DOHH2 (cell line): ENCODE measurements at regions not wholly inside any gene's neighbourhood (a gene's known extent, or its start where the extent isn't known, plus 50 kb on each side); places are given as distances from the start of the nearest gene placed in this dataset.

Experiments used
- H3F3A ChIP-seq: fragments of 200-600 bp; sonication (generic), shearing (Covaris generic); 2 replicates; pipeline ENCODE4 v1.6.0; 2016; ENCODE audit warnings: antibody characterized with exemption, mild to moderate bottlenecking; ENCODE audit not compliant: control insufficient read depth, insufficient read depth
- H3K27ac ChIP-seq: fragments of 200-600 bp; sonication (generic); 2 replicates; pipeline ENCODE4 v1.5.1; 2014; ENCODE audit warnings: low read depth, mild to moderate bottlenecking, low read length, moderate library complexity
- H3K27me3 ChIP-seq: fragments of 200-600 bp; sonication (generic); 2 replicates; pipeline ENCODE4 v1.6.1; 2014; ENCODE audit warnings: mild to moderate bottlenecking, low read length, mixed read lengths; ENCODE audit not compliant: control insufficient read depth
- H3K36me3 ChIP-seq: fragments of 200-600 bp; sonication (generic); 2 replicates; pipeline ENCODE4 v1.6.1; 2014; ENCODE audit warnings: mild to moderate bottlenecking, low read length, moderate library complexity, mixed read lengths; ENCODE audit not compliant: control insufficient read depth
- H3K4me1 ChIP-seq: fragments of 200-600 bp; sonication (generic); 2 replicates; pipeline ENCODE4 v1.6.1; 2014; ENCODE audit warnings: mild to moderate bottlenecking, low read length, mixed read lengths; ENCODE audit not compliant: control insufficient read depth
- H3K4me2 ChIP-seq: fragments of 200-600 bp; sonication (generic); 2 replicates; pipeline ENCODE4 v1.6.0; 2014; ENCODE audit warnings: mild to moderate bottlenecking, low read length, moderate library complexity
- H3K4me3 ChIP-seq: fragments of 200-600 bp; sonication (generic); 2 replicates; pipeline ENCODE4 v1.5.1; 2014; ENCODE audit warnings: mild to moderate bottlenecking, low read length, mixed read lengths
- H3K79me2 ChIP-seq: fragments of 200-600 bp; sonication (generic); 2 replicates; pipeline ENCODE4 v1.6.1; 2014; ENCODE audit warnings: mild to moderate bottlenecking, low read length, mixed read lengths; ENCODE audit not compliant: control insufficient read depth
- H3K9me2 ChIP-seq: fragments of 200-600 bp; sonication (generic); replicated peaks from 2 replicates; pipeline ENCODE4 v1.6.1; 2014; ENCODE audit warnings: mild to moderate bottlenecking, low read length, mixed read lengths; ENCODE audit not compliant: control insufficient read depth
- H3K9me3 ChIP-seq: fragments of 200-600 bp; sonication (generic); 2 replicates; pipeline ENCODE4 v1.6.1; 2014; ENCODE audit warnings: antibody characterized with exemption, low read length, mixed read lengths; ENCODE audit not compliant: control insufficient read depth, insufficient read depth
- H4K20me1 ChIP-seq: fragments of 200-600 bp; sonication (generic); 2 replicates; pipeline ENCODE4 v1.6.0; 2014; ENCODE audit warnings: low read depth, mild to moderate bottlenecking, antibody characterized with exemption, low read length, moderate library complexity; ENCODE audit not compliant: control insufficient read depth, insufficient read depth
- CTCF ChIP-seq: fragments of 200-600 bp; sonication (generic); IDR thresholded peaks from one replicate; pipeline ENCODE4 v1.5.1; 2014; ENCODE audit warnings: antibody characterized with exemption, mild to moderate bottlenecking, low read depth, low read length; ENCODE audit not compliant: poor library complexity, severe bottlenecking
- EZH2phosphoT487 ChIP-seq: fragments of 200-600 bp; sonication (generic); IDR thresholded peaks from 2 replicates; pipeline ENCODE4 v1.6.1; 2017; ENCODE audit warnings: borderline replicate concordance, mild to moderate bottlenecking, antibody characterized with exemption, low read length, moderate library complexity, mixed read lengths

DNA sequence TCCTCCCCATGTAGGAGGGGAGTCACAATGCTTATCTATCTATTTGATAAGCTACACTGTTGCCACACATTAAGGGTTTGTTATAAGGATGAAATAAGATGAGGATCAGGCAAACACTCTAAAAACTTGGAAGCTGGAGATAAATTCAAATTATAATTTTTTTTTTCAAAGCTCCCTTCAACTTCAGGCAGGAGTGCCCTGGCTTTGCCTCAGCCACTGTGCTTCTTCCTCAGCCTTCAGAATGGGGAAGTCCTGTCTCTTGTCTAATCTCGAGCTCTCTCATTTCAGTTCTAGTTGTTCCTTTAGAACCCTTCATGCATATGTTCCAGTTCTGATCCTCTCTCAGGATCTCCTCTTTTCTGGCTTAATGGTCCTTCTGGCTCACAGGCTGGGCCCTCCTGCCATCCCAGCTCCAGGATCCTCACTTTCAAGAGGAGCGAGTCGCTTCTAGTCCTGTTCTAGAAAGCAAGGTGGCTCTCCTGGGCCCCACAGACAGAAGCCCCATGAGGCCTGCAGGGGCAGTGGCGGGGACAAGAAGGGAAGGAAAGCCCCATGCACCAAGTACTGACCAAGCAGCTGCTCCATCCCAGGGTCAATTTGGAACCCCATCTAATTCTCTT lies 164.3 kb downstream of the VEGFA start:
- Histone ChIP-seq H3K4me1 (no peaks in the 10 kb centered on the region), H3K36me3 (no peaks in the 10 kb centered on the region), H3K27me3 (no peaks in the 10 kb centered on the region), H4K20me1 (no peaks in the 10 kb centered on the region), H3K9me2 (no peaks in the 10 kb centered on the region), H3K9me3 (no peaks in the 10 kb centered on the region), H3K79me2 (no peaks in the 10 kb centered on the region), H3K4me2 (no peak overlapping the region), H3F3A (no peaks in the 10 kb centered on the region), H3K4me3 (no peak overlapping the region), H3K27ac (no peak overlapping the region)
- no peak for TF ChIP-seq CTCF
- TF ChIP-seq EZH2phosphoT487: no peak

DNA sequence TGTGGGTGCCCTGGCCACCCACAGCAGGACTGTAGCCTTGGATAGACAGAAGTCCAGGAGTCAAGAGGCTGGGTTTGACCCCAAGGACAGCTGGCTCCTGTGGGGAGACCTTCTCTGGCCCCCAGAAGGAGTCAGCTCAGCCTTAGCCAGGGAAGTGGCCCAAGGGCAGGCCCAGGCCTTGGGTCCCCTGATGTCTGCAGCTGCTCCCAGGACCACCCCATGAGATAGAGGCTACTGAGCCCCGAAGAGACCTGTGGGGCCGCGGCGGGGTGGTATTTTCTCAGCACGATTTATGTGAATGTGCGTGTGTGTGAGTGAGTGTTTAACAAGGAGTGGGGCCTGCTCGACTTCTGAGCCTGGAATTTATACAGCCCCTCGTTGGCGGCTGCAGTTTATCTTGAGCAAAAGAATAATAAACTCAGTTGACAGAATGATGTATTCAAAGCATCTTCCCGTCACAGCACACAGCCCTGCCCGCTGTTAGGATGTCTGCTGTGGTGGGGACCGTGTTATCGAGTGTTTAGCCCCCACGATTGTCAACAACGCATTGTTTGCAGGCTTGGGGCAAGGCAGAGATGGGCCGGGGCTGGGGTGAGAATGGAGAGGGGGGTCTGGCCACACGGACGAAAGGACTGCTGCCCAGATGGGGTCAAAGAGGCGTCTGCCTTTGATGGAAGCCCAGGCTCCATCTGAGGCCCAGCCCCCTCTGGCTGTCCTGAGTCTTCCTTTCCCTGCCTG lies 163.3 kb downstream of the VEGFA start:
- no peaks in the 10 kb centered on the region for H3K27me3 ChIP-seq
- no peaks in the 10 kb centered on the region for H3K9me2 ChIP-seq
- H3K27ac ChIP-seq: no peak overlapping the region
- H3K36me3 ChIP-seq: no peaks in the 10 kb centered on the region
- no peaks in the 10 kb centered on the region for H3K9me3 ChIP-seq
- no peaks in the 10 kb centered on the region for H3F3A ChIP-seq
- no peaks in the 10 kb centered on the region for H3K4me1 ChIP-seq
- no peak overlapping the region for H3K4me3 ChIP-seq
- no peak for TF ChIP-seq EZH2phosphoT487
- TF ChIP-seq CTCF: no peak
- H3K4me2 ChIP-seq: no peak overlapping the region
- no peaks in the 10 kb centered on the region for H3K79me2 ChIP-seq
- no peaks in the 10 kb centered on the region for H4K20me1 ChIP-seq

DNA sequence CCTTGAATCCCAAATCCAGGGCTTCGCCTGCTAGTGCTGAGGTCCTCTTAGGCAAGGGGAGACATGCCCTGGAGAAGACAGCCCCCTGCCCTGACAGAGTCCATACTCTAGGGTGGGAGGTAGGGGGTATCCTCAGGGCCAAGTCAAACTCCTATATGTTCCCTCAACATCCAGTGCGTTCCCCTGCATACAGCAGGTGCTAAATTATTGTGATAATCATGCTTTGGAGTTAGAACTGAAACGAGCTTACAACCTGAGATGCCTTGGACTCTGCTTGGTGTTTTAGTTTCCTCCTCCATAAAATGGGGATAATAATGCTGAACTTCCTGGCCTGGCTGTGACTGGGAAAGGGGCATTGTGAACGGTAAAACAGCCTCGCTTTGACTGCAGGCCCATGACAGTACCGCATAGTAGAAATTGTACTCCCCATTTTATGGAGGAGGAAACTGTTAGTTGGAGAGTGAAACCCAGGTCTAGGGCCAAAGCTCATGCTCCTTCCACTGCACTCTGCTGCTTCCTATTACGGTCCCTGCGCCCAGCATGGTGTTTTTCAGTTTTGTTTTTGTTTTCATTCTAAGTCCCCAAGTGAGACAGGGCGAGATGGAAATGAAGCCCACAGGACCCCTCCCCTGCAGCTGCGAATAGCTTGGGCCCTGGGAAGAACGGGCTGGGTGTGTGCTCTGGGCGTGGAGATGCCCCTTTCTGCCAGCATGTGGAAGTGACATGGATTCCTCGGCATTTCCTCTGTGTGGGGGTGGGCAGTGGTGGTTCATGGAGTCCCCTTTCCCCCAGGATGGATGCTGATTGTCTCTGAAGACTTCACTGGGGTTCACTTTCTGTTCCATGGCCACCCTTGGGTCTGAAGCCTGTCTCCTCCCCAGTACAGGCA lies 162.5 kb downstream of the VEGFA start:
- no peak overlapping the region for H3K4me2 ChIP-seq
- no peak for TF ChIP-seq EZH2phosphoT487
- no peak for TF ChIP-seq CTCF

More for the DNA sequence above, 162.5 kb downstream of the VEGFA start:
- Histone ChIP-seq H3K36me3 (no peaks in the 10 kb centered on the region), H3K9me3 (no peaks in the 10 kb centered on the region), H3K4me3 (no peak overlapping the region), H3K27ac (no peak overlapping the region), H3F3A (no peaks in the 10 kb centered on the region), H3K9me2 (no peaks in the 10 kb centered on the region), H3K4me1 (no peaks in the 10 kb centered on the region), H4K20me1 (no peaks in the 10 kb centered on the region), H3K27me3 (no peaks in the 10 kb centered on the region), H3K79me2 (no peaks in the 10 kb centered on the region)
